OCI-LY1 (cell line): ENCODE measurements at regions not wholly inside any gene's neighbourhood (a gene's known extent, or its start where the extent isn't known, plus 50 kb on each side); places are given as distances from the start of the nearest gene placed in this dataset.

Experiments
- H2AFZ ChIP-seq: fragments of 200-600 bp; sonication (generic), shearing (Covaris generic); 2 replicates; pipeline ENCODE4 v1.6.0; 2014; ENCODE audit warnings: antibody characterized with exemption, mild to moderate bottlenecking, low read length
- H3F3A ChIP-seq: fragments of 200-600 bp; sonication (generic), shearing (Covaris generic); 2 replicates; pipeline ENCODE4 v1.6.0; 2014; ENCODE audit warnings: mild to moderate bottlenecking, antibody characterized with exemption, low read length, moderate library complexity; ENCODE audit not compliant: insufficient read depth
- H3K27ac ChIP-seq: fragments of 200-600 bp; sonication (generic); 2 replicates; pipeline ENCODE4 v1.5.1; 2014; ENCODE audit warnings: low read length, mixed run types, mild to moderate bottlenecking, low read depth; ENCODE audit not compliant: poor library complexity, severe bottlenecking
- H3K27me3 ChIP-seq: fragments of 200-600 bp; sonication (generic); 2 replicates; pipeline ENCODE4 v1.6.0; 2014; ENCODE audit warnings: antibody characterized with exemption, mild to moderate bottlenecking, low read length, moderate library complexity; ENCODE audit not compliant: insufficient read depth
- H3K36me3 ChIP-seq: fragments of 200-600 bp; sonication (generic); 2 replicates; pipeline ENCODE4 v1.6.1; 2014; ENCODE audit warnings: mild to moderate bottlenecking, antibody characterized with exemption, low read length, moderate library complexity, mixed read lengths; ENCODE audit not compliant: insufficient read depth
- H3K4me1 ChIP-seq: fragments of 200-600 bp; sonication (generic); 2 replicates; pipeline ENCODE4 v1.5.1; 2014; ENCODE audit warnings: mild to moderate bottlenecking, low read length, moderate library complexity; ENCODE audit not compliant: insufficient read depth, severe bottlenecking
- H3K4me2 ChIP-seq: fragments of 200-600 bp; sonication (generic), shearing (Covaris generic); 2 replicates; pipeline ENCODE4 v1.6.1; 2014; ENCODE audit warnings: low read length
- H3K4me3 ChIP-seq: fragments of 200-600 bp; sonication (generic); 2 replicates; pipeline ENCODE4 v1.5.1; 2014; ENCODE audit warnings: low read length, low read depth, mild to moderate bottlenecking, mixed read lengths; ENCODE audit not compliant: poor library complexity, severe bottlenecking
- H3K79me2 ChIP-seq: fragments of 200-600 bp; shearing (Covaris generic); 2 replicates; pipeline ENCODE4 v1.6.1; 2016; ENCODE audit warnings: mixed run types, low read length, mixed read lengths; ENCODE audit not compliant: insufficient read depth
- H3K9ac ChIP-seq: fragments of 200-600 bp; sonication (generic), shearing (Covaris generic); 2 replicates; pipeline ENCODE4 v1.6.1; 2014; ENCODE audit warnings: mild to moderate bottlenecking, low read length, mixed read lengths
- H3K9me2 ChIP-seq: fragments of 200-600 bp; sonication (generic), shearing (Covaris generic); 2 replicates; pipeline ENCODE4 v1.6.1; 2014; ENCODE audit warnings: low read depth, mild to moderate bottlenecking, low read length, mixed read lengths
- H3K9me3 ChIP-seq: fragments of 200-600 bp; shearing (Covaris generic); 2 replicates; pipeline ENCODE4 v1.6.1; 2014; ENCODE audit warnings: low read length, mixed read lengths
- H4K20me1 ChIP-seq: fragments of 200-600 bp; sonication (generic), shearing (Covaris generic); 2 replicates; pipeline ENCODE4 v1.6.0; 2016; ENCODE audit warnings: mild to moderate bottlenecking, low read length; ENCODE audit not compliant: insufficient read depth
- EZH2 ChIP-seq: fragments of 200-600 bp; sonication (generic), shearing (Covaris generic); IDR thresholded peaks from 2 replicates; pipeline ENCODE4 v1.8.0; 2017; ENCODE audit warnings: borderline replicate concordance, mixed run types, mild to moderate bottlenecking, antibody characterized with exemption, low read length, moderate library complexity, mixed read lengths
- TF ChIP-seq, protein P1 (sequence below): fragments of 200-600 bp; sonication (generic), shearing (Covaris generic); IDR thresholded peaks from 2 replicates; pipeline ENCODE4 v1.5.1; 2017; ENCODE audit warnings: mild to moderate bottlenecking, antibody characterized with exemption, low read length, moderate library complexity, mixed read lengths

DNA sequence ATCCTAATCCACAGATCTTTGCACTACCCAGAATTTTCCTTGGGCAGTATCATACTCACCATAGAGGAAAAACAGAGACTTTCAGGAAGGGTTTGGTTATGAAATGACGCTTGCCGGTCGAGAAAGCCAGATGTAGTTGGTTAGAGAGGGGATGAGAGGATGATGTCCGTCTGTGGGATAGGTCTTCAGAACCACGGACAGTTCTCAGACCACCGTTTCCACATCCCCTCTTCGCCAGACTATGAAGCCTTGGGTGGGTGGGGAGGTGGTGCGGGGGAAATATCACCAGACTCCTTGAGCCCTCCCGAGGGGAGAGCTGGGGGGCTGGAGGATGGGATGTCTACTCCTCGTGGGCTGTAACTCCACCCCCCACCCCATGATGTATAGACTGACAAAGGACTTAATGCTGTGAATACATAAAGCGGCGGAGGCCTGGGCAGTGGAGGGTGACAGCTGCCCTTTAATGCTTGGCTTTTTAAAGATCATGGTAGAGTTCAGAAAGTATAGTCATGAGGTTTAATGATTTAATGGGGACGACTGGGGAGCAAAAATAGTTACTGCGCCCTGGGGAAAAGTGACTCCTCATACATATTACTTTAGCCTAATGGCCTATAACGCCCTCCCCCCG lies 96.6 kb downstream of the MRM1 start:
- Histone ChIP-seq H4K20me1 (no peaks in the 10 kb centered on the region), H3K9me3 (no peaks in the 10 kb centered on the region), H3K4me2 (no peak overlapping the region), H3K79me2 (no peaks in the 10 kb centered on the region), H3K27me3 (0 out of 2 replicates have a peak, but pooled peaks cover 6% of the 10 kb centered on the region), H3K36me3 (no peaks in the 10 kb centered on the region), H3K4me1 (no peaks in the 10 kb centered on the region), H3K9ac (no peak overlapping the region), H2AFZ (no peak overlapping the region), H3K9me2 (no peaks in the 10 kb centered on the region), H3F3A (no peaks in the 10 kb centered on the region), H3K4me3 (no peak overlapping the region), H3K27ac (no peak overlapping the region)
- TF ChIP-seq EZH2, result no peak
- TF ChIP-seq, protein P1, sequence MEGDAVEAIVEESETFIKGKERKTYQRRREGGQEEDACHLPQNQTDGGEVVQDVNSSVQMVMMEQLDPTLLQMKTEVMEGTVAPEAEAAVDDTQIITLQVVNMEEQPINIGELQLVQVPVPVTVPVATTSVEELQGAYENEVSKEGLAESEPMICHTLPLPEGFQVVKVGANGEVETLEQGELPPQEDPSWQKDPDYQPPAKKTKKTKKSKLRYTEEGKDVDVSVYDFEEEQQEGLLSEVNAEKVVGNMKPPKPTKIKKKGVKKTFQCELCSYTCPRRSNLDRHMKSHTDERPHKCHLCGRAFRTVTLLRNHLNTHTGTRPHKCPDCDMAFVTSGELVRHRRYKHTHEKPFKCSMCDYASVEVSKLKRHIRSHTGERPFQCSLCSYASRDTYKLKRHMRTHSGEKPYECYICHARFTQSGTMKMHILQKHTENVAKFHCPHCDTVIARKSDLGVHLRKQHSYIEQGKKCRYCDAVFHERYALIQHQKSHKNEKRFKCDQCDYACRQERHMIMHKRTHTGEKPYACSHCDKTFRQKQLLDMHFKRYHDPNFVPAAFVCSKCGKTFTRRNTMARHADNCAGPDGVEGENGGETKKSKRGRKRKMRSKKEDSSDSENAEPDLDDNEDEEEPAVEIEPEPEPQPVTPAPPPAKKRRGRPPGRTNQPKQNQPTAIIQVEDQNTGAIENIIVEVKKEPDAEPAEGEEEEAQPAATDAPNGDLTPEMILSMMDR, result no peak

DNA sequence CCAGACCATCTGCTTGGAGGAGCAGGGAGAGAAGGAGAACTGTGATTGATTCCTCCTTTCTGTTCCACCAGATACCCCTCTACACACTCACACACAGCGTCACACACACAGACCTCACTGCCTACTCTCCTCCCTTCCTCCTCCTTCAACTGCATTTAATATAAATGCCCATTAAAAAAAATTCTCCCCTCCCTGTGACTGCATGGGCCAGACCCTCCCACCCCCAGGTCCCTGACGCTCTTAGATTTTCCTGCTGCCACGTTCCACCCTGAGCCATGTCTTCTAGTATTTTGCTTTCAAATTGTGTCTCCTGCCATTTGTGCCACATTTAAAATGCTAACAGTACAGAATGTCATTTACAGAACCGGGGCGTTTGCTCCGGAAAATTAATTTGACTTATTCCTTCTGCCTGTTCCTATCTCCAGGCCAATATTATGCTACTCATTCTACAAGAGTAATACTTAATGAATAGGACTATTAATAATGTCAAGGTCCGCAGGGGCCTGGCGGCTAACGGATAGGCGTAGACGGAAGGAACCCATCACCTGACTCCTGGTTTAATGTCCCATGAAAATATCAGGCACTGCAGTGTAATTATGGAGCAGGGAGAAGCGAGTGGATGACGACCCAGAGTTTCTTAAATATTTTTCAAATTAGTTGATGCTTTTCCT lies 100.2 kb downstream of the MRM1 start:
- Histone ChIP-seq H3K27ac (no peak overlapping the region), H3K9ac (no peak overlapping the region)

DNA sequence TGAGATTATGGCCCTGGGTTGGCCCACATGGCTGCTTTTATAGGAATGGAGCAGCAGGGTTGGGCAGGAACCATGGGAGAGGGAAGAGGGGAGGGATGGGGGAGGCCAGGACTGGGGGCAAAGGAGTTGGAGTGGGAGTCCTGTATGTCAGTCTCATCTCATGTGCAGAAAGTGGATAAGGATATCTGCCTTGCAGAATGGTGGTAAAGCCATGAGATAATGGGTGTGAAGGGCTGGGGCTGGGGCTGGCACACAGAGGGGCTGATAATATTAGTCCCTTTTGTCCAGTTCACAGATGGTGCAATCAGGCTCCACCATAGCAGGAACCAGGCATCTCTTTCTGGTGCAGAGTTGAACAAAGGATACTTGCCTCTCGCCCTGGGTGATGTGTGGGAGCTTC lies 101.3 kb downstream of the MRM1 start:
- no peak overlapping the region for H2AFZ ChIP-seq
- no peaks in the 10 kb centered on the region for H3K36me3 ChIP-seq
- no peaks in the 10 kb centered on the region for H3K79me2 ChIP-seq
- no peaks in the 10 kb centered on the region for H3F3A ChIP-seq
- no peak overlapping the region for H3K9ac ChIP-seq
- no peaks in the 10 kb centered on the region for H3K4me1 ChIP-seq
- H3K4me3 ChIP-seq, result no peak overlapping the region
- no peaks in the 10 kb centered on the region for H4K20me1 ChIP-seq
- H3K27ac ChIP-seq, result no peak overlapping the region
- no peak overlapping the region for H3K4me2 ChIP-seq
- no peak for TF ChIP-seq EZH2
- TF ChIP-seq, protein P1, result no peak
- H3K9me3 ChIP-seq, result no peaks in the 10 kb centered on the region
- no peaks in the 10 kb centered on the region for H3K9me2 ChIP-seq
- 0 out of 2 replicates have a peak, but pooled peaks cover 6% of the 10 kb centered on the region for H3K27me3 ChIP-seq

More for the DNA sequence above, 100.2 kb downstream of the MRM1 start:
- no peaks in the 10 kb centered on the region for H4K20me1 ChIP-seq
- no peaks in the 10 kb centered on the region for H3K4me1 ChIP-seq
- TF ChIP-seq, protein P1, result no peak
- TF ChIP-seq EZH2, result no peak
- no peaks in the 10 kb centered on the region for H3K79me2 ChIP-seq
- no peak overlapping the region for H3K4me3 ChIP-seq
- 0 out of 2 replicates have a peak, but pooled peaks cover 6% of the 10 kb centered on the region for H3K27me3 ChIP-seq
- no peak overlapping the region for H2AFZ ChIP-seq
- H3K4me2 ChIP-seq, result no peak overlapping the region
- no peaks in the 10 kb centered on the region for H3F3A ChIP-seq
- no peaks in the 10 kb centered on the region for H3K36me3 ChIP-seq
- no peaks in the 10 kb centered on the region for H3K9me3 ChIP-seq
- H3K9me2 ChIP-seq, result no peaks in the 10 kb centered on the region
